IMR-90 (cell line): ENCODE measurements at regions not wholly inside any gene's neighbourhood (a gene's known extent, or its start where the extent isn't known, plus 50 kb on each side); places are given as distances from the start of the nearest gene placed in this dataset.

Experiments used
- BHLHE40 ChIP-seq: fragments of 150-350 bp; IDR thresholded peaks from 2 replicates; pipeline ENCODE4 v1.6.1; 2016; ENCODE audit warnings: mild to moderate bottlenecking, low read depth, low read length
- CEBPB ChIP-seq: IDR thresholded peaks from 2 replicates; pipeline ENCODE4 v1.6.1; 2012; ENCODE audit warnings: low read depth, low read length, improper control_type of control experiment
- CTCF ChIP-seq: conservative IDR thresholded peaks from 2 replicates; pipeline ENCODE4 v1.5.1; 2012; ENCODE audit warnings: mild to moderate bottlenecking, low read depth, low read length, improper control_type of control experiment
- FOS ChIP-seq: fragments of 150-350 bp; IDR thresholded peaks from 2 replicates; pipeline ENCODE4 v1.6.1; 2016; ENCODE audit warnings: low read depth, low read length
- MAFK ChIP-seq: IDR thresholded peaks from 2 replicates; pipeline ENCODE4 v1.6.1; 2012; ENCODE audit warnings: low read depth, low read length, improper control_type of control experiment
- MAZ ChIP-seq: IDR thresholded peaks from 2 replicates; pipeline ENCODE4 v1.6.1; 2012; ENCODE audit warnings: low read depth, mild to moderate bottlenecking, low read length, improper control_type of control experiment, moderate library complexity, borderline replicate concordance
- MXI1 ChIP-seq: IDR thresholded peaks from 2 replicates; pipeline ENCODE4 v1.6.1; 2012; ENCODE audit warnings: low read depth, mild to moderate bottlenecking, low read length, moderate library complexity, borderline replicate concordance
- POLR2A ChIP-seq: IDR thresholded peaks from 2 replicates; pipeline ENCODE4 v1.6.1; 2012; ENCODE audit warnings: mild to moderate bottlenecking, low read depth, low read length
- RCOR1 ChIP-seq: IDR thresholded peaks from 2 replicates; pipeline ENCODE4 v1.6.1; 2012; ENCODE audit warnings: mild to moderate bottlenecking, low read length, improper control_type of control experiment; ENCODE audit not compliant: insufficient replicate concordance
- RFX5 ChIP-seq: IDR thresholded peaks from 2 replicates; pipeline ENCODE4 v1.8.0; 2012; ENCODE audit warnings: low read depth, mild to moderate bottlenecking, low read length, moderate library complexity
- TF ChIP-seq, protein P1 (sequence below): fragments of 150-350 bp; IDR thresholded peaks from 2 replicates; pipeline ENCODE4 v1.6.1; 2017; ENCODE audit warnings: mild to moderate bottlenecking, antibody characterized with exemption, low read length, low read depth
- TF ChIP-seq, protein P2 (sequence below): fragments of 150-350 bp; IDR thresholded peaks from 2 replicates; pipeline ENCODE4 v1.6.1; 2016; ENCODE audit warnings: low read depth, mild to moderate bottlenecking, low read length, moderate library complexity, borderline replicate concordance

- TF ChIP-seq FOS (no peak), CTCF (no peak), RFX5 (no peak), RCOR1 (no peak), CEBPB (no peak), MAZ (no peak), POLR2A (no peak), MAFK (no peak), MXI1 (no peak), BHLHE40 (no peak)
- TF ChIP-seq, protein P1, sequence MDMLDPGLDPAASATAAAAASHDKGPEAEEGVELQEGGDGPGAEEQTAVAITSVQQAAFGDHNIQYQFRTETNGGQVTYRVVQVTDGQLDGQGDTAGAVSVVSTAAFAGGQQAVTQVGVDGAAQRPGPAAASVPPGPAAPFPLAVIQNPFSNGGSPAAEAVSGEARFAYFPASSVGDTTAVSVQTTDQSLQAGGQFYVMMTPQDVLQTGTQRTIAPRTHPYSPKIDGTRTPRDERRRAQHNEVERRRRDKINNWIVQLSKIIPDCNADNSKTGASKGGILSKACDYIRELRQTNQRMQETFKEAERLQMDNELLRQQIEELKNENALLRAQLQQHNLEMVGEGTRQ, result no peak
- TF ChIP-seq, protein P2, sequence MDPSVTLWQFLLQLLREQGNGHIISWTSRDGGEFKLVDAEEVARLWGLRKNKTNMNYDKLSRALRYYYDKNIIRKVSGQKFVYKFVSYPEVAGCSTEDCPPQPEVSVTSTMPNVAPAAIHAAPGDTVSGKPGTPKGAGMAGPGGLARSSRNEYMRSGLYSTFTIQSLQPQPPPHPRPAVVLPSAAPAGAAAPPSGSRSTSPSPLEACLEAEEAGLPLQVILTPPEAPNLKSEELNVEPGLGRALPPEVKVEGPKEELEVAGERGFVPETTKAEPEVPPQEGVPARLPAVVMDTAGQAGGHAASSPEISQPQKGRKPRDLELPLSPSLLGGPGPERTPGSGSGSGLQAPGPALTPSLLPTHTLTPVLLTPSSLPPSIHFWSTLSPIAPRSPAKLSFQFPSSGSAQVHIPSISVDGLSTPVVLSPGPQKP, result no peak
Measured at GRCh38 chr11:76603202-76603601, 67.3 kb downstream of the LRRC32 start.
